ENCODE measurements at regions not wholly inside any gene's neighbourhood (a gene's known extent, or its start where the extent isn't known, plus 50 kb on each side); places are given as distances from the start of the nearest gene placed in this dataset.

DNA sequence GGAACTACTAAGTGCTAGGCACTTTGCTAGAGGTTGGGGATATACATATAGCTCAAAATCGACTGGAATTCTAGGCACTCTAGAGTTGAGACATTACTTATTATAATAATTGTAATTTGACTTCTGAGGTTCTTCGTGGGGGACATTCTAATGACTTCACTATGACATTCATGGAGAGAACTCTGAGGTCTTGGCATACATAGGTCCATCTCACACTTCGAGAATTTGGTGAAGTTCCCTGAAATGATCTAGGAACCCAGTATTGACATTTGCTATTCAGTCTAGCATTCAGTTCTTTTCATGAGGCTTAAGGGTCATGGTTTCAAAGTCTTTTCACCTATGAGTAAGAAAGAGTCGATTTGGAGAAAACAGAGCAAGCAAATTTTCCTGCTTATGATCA lies 446.6 kb upstream of the JAG1 start:
- CTCF ChIA-PET, result no interaction called here

More for the DNA sequence above, 446.6 kb upstream of the JAG1 start:
- no peak overlapping the region for H3K4me2 ChIP-seq (ENCODE audit: low read length)
- H3K4me3 ChIP-seq (replicated peaks in 1 of 2; ENCODE audit: low read depth in 1 of 2, low read length in 2 of 2), result no peak overlapping the region
- RAD21 ChIA-PET (ENCODE audit: low non-redundant PET in 1 of 2, low total read pairs in 2 of 2, uncharacterized antibody in 2 of 2, unreplicated experiment in 2 of 2), result no interaction called here
- H4K20me1 ChIP-seq (ENCODE audit: insufficient read depth), result no peaks in the 10 kb centered on the region
- intact Hi-C loops (cut with micrococcal nuclease), result no loop called here
- H3K9ac ChIP-seq (ENCODE audit: low read length), result no peak overlapping the region
- TF ChIP-seq ZFX (IDR thresholded peaks at IDR 0.05), result no peak
- TF ChIP-seq, protein P1, sequence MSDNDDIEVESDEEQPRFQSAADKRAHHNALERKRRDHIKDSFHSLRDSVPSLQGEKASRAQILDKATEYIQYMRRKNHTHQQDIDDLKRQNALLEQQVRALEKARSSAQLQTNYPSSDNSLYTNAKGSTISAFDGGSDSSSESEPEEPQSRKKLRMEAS (IDR thresholded peaks at IDR 0.05), result no peak
- TF ChIP-seq, protein P2, sequence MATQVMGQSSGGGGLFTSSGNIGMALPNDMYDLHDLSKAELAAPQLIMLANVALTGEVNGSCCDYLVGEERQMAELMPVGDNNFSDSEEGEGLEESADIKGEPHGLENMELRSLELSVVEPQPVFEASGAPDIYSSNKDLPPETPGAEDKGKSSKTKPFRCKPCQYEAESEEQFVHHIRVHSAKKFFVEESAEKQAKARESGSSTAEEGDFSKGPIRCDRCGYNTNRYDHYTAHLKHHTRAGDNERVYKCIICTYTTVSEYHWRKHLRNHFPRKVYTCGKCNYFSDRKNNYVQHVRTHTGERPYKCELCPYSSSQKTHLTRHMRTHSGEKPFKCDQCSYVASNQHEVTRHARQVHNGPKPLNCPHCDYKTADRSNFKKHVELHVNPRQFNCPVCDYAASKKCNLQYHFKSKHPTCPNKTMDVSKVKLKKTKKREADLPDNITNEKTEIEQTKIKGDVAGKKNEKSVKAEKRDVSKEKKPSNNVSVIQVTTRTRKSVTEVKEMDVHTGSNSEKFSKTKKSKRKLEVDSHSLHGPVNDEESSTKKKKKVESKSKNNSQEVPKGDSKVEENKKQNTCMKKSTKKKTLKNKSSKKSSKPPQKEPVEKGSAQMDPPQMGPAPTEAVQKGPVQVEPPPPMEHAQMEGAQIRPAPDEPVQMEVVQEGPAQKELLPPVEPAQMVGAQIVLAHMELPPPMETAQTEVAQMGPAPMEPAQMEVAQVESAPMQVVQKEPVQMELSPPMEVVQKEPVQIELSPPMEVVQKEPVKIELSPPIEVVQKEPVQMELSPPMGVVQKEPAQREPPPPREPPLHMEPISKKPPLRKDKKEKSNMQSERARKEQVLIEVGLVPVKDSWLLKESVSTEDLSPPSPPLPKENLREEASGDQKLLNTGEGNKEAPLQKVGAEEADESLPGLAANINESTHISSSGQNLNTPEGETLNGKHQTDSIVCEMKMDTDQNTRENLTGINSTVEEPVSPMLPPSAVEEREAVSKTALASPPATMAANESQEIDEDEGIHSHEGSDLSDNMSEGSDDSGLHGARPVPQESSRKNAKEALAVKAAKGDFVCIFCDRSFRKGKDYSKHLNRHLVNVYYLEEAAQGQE (IDR thresholded peaks at IDR 0.05; ENCODE audit: low read depth), result no peak
- no peak for TF ChIP-seq EZH2phosphoT487 (IDR thresholded peaks at IDR 0.05; ENCODE audit: borderline replicate concordance)
- TF ChIP-seq ZNF274 (IDR thresholded peaks at IDR 0.05; ENCODE audit: low read depth, low read length), result no peak
- TF ChIP-seq, protein P3, sequence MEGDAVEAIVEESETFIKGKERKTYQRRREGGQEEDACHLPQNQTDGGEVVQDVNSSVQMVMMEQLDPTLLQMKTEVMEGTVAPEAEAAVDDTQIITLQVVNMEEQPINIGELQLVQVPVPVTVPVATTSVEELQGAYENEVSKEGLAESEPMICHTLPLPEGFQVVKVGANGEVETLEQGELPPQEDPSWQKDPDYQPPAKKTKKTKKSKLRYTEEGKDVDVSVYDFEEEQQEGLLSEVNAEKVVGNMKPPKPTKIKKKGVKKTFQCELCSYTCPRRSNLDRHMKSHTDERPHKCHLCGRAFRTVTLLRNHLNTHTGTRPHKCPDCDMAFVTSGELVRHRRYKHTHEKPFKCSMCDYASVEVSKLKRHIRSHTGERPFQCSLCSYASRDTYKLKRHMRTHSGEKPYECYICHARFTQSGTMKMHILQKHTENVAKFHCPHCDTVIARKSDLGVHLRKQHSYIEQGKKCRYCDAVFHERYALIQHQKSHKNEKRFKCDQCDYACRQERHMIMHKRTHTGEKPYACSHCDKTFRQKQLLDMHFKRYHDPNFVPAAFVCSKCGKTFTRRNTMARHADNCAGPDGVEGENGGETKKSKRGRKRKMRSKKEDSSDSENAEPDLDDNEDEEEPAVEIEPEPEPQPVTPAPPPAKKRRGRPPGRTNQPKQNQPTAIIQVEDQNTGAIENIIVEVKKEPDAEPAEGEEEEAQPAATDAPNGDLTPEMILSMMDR (IDR thresholded peaks at IDR 0.05 in 2 of 3, conservative IDR thresholded peaks at IDR 0.05 in 1 of 3; ENCODE audit: borderline replicate concordance in 1 of 3, insufficient read depth in 1 of 3, low read depth in 2 of 3, low read length in 2 of 3), result no peak
- no peak for TF ChIP-seq SIN3A (IDR thresholded peaks at IDR 0.05; ENCODE audit: low read depth)
- no peak for TF ChIP-seq TCF7L2 (IDR thresholded peaks at IDR 0.05; ENCODE audit: borderline replicate concordance, extremely low read depth, insufficient read depth, insufficient read length)
- TF ChIP-seq CBX3 (IDR thresholded peaks at IDR 0.05; ENCODE audit: low read depth), result no peak
- peaks cover 0 to 5% of the 10 kb centered on the region in 2 experiments; a peak in 1 of 4 replicates for H3K4me1 ChIP-seq (ENCODE audit: control insufficient read depth in 1 of 2, insufficient read depth in 2 of 2, low read length in 2 of 2)
- no peak overlapping the region for H2AFZ ChIP-seq (ENCODE audit: low read depth, low read length, poor library complexity, severe bottlenecking)
- DNase-seq (ENCODE audit: low read depth, low spot score) (no peak), ATAC-seq (no peak)
- no peaks in the 10 kb centered on the region for H3K36me3 ChIP-seq (ENCODE audit: control insufficient read depth in 1 of 2, insufficient read depth in 2 of 2, low read length in 2 of 2)
- no TSS peak for BruUV-seq (replicated peaks)
- H3K9me3 ChIP-seq (ENCODE audit: control insufficient read depth in 1 of 2, insufficient read depth in 1 of 2, low read depth in 1 of 2, low read length in 2 of 2), result no peaks in the 10 kb centered on the region
- POLR2A ChIA-PET, result no interaction called here
- H3K27ac ChIP-seq (ENCODE audit: low read depth, low read length), result no peak overlapping the region
- no peaks in the 10 kb centered on the region for H3K27me3 ChIP-seq (ENCODE audit: insufficient read depth, low read length)
- no peaks in the 10 kb centered on the region for H3K9me2 ChIP-seq (ENCODE audit: insufficient read depth)
- H3K79me2 ChIP-seq (ENCODE audit: insufficient read depth, low read length), result no peaks in the 10 kb centered on the region
